Activated T-helper 1 cell treated with Interleukin-2 at 50 U/mL for 16 hours (primary cell): ENCODE measurements at regions not wholly inside any gene's neighbourhood (a gene's known extent, or its start where the extent isn't known, plus 50 kb on each side); places are given as distances from the start of the nearest gene placed in this dataset.

Experiments
- DNase-seq: peaks from one replicate; pipeline ENCODE4 v3.0.0-alpha.2; 2020; ENCODE audit warnings: low read depth

GRCh38 chr10:123557366-123558108, 108.6 kb upstream of the GPR26 start:
- DNase-seq: no peak

- no peak for DNase-seq
These were observed 107.5 kb upstream of the GPR26 start for GRCh38 chr10:123558651-123559050.

- DNase-seq: peak; percentile 48
These were observed 106.9 kb upstream of the GPR26 start for GRCh38 chr10:123559066-123559822.

GRCh38 chr10:123559823-123560092, 106.4 kb upstream of the GPR26 start:
- no peak for DNase-seq

- no peak for DNase-seq
These were observed 105.6 kb upstream of the GPR26 start for GRCh38 chr10:123560301-123561140.

- DNase-seq: no peak
These were observed 105.1 kb upstream of the GPR26 start for GRCh38 chr10:123561141-123561440.

- no peak for DNase-seq
These were observed 103.8 kb upstream of the GPR26 start for GRCh38 chr10:123562387-123562786.

- no peak for DNase-seq
These were observed 103.2 kb upstream of the GPR26 start for GRCh38 chr10:123562811-123563580.

- DNase-seq: no peak
These were observed 102.6 kb upstream of the GPR26 start for GRCh38 chr10:123563581-123563855.

GRCh38 chr10:123563994-123564393, 102.2 kb upstream of the GPR26 start:
- no peak for DNase-seq

GRCh38 chr10:123564631-123565030, 101.5 kb upstream of the GPR26 start:
- DNase-seq: no peak

- no peak for DNase-seq
These were observed 100.2 kb upstream of the GPR26 start for GRCh38 chr10:123565691-123566660.

- DNase-seq: no peak
These were observed 98.0 kb upstream of the GPR26 start for GRCh38 chr10:123567984-123568739.

- DNase-seq: no peak
These were observed 97.4 kb upstream of the GPR26 start for GRCh38 chr10:123568751-123569150.

- DNase-seq: no peak
These were observed 96.6 kb upstream of the GPR26 start for GRCh38 chr10:123569436-123570035.

GRCh38 chr10:123570051-123570897, 95.9 kb upstream of the GPR26 start:
- DNase-seq: no peak

GRCh38 chr10:123570898-123571515, 95.1 kb upstream of the GPR26 start:
- no peak for DNase-seq

- DNase-seq: no peak
These were observed 94.2 kb upstream of the GPR26 start for GRCh38 chr10:123571978-123572377.
